ENCODE measurements at regions not wholly inside any gene's neighbourhood (a gene's known extent, or its start where the extent isn't known, plus 50 kb on each side); places are given as distances from the start of the nearest gene placed in this dataset.

- Mint-ChIP-seq H3K27me3 (peaks cover 4% of the 10 kb centered on the region), H3K4me1 (ENCODE audit: low read depth) (peaks cover 10% of the 10 kb centered on the region), H3K4me3 (ENCODE audit: low read depth) (no peak overlapping the region), H3K36me3 (ENCODE audit: insufficient read depth) (no peaks in the 10 kb centered on the region), H3K27ac (no peak overlapping the region), H3K9me3 (ENCODE audit: low read depth) (no peaks in the 10 kb centered on the region)
- TF ChIP-seq CTCF (IDR thresholded peaks at IDR 0.05; ENCODE audit: unreplicated experiment) = no peak
- no peak for DNase-seq (ENCODE audit: low spot score, unreplicated experiment)
Measured at GRCh38 chr2:144239726-144240125, 280.2 kb downstream of the ZEB2 start.

DNA sequence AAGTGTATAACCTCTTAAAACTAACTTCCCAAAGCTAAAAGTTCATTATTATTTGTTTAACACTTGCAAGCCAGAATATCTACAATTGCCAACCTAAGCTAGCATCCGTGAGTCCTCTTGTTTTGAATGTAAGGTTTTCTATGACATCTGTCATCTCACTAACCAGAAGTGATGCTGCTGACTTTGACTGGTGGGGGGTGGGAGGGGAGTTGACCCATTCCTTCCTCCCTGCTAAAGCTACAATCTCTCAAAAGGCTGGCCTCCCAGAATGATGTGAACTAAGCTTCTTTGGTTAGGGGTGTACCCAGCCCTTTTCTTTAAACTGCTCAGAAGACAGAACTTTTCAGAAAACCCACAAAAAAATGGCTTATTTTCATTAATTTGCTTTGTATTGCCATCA is 280.6 kb downstream of the ZEB2 start:
- no peaks in the 10 kb centered on the region for H3K9me3 Mint-ChIP-seq (ENCODE audit: low read depth)
- H3K27ac Mint-ChIP-seq = no peak overlapping the region
- H3K36me3 Mint-ChIP-seq (ENCODE audit: insufficient read depth) = no peaks in the 10 kb centered on the region
- peaks cover 4% of the 10 kb centered on the region for H3K27me3 Mint-ChIP-seq
- H3K4me1 Mint-ChIP-seq (ENCODE audit: low read depth) = peaks cover 10% of the 10 kb centered on the region
- H3K4me3 Mint-ChIP-seq (ENCODE audit: low read depth) = no peak overlapping the region
- DNase-seq (ENCODE audit: low spot score, unreplicated experiment) = no peak
- no peak for TF ChIP-seq CTCF (IDR thresholded peaks at IDR 0.05; ENCODE audit: unreplicated experiment)

DNA sequence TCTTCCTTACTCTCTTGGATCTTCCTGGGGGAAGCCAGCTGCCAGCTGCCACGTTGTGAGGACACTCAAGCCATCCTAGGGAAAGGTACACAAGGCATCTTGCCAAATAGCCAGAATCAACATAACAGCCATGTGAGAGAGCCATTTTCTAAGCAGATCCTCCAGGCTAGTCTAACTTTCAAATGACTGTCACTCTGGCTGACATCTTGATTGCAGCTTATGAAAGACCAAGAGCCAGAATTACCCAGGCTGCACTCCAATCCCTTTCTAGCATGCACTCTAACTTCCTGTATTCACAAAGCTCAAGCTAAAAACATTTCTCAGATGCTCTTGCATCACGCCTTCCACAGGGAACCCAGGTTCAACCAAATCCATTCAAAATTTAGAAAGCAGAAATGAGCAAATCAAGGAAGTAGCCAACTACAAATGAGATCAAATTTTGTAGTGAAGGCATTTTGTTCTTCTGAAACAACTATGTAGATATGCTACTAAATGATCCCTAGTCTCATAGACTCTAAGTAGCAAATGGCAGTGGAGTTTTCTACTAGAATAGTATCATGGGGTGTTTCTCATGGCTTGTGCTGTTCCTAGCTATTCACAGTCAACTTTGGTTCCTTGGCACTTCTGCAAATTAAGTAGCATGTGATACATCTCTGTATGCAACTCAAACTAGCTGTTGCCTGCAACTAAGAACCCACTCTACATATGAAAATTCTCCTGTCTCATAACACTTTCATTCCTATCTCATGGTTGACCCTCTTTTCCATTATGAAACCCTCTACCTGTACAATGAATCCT is 281.9 kb downstream of the ZEB2 start:
- no peak overlapping the region for H3K27ac Mint-ChIP-seq
- no peak for TF ChIP-seq CTCF (IDR thresholded peaks at IDR 0.05; ENCODE audit: unreplicated experiment)
- peaks cover 4% of the 10 kb centered on the region for H3K27me3 Mint-ChIP-seq

GRCh38 chr2:144237108-144237507 is 282.8 kb downstream of the ZEB2 start:
- TF ChIP-seq CTCF (IDR thresholded peaks at IDR 0.05; ENCODE audit: unreplicated experiment) = no peak
- Mint-ChIP-seq H3K36me3 (ENCODE audit: insufficient read depth) (no peaks in the 10 kb centered on the region), H3K4me1 (ENCODE audit: low read depth) (peaks cover 10% of the 10 kb centered on the region), H3K9me3 (ENCODE audit: low read depth) (no peaks in the 10 kb centered on the region), H3K27me3 (peaks cover 4% of the 10 kb centered on the region), H3K4me3 (ENCODE audit: low read depth) (no peak overlapping the region), H3K27ac (no peak overlapping the region)
- no peak for DNase-seq (ENCODE audit: low spot score, unreplicated experiment)

More for the DNA sequence above, 281.9 kb downstream of the ZEB2 start:
- no peak for DNase-seq (ENCODE audit: low spot score, unreplicated experiment)
- Mint-ChIP-seq H3K9me3 (ENCODE audit: low read depth) (no peaks in the 10 kb centered on the region), H3K4me3 (ENCODE audit: low read depth) (no peak overlapping the region), H3K4me1 (ENCODE audit: low read depth) (peaks cover 10% of the 10 kb centered on the region), H3K36me3 (ENCODE audit: insufficient read depth) (no peaks in the 10 kb centered on the region)

- no peak for DNase-seq (ENCODE audit: low spot score, unreplicated experiment)
- peaks cover 4% of the 10 kb centered on the region for H3K27me3 Mint-ChIP-seq
- no peak overlapping the region for H3K4me3 Mint-ChIP-seq (ENCODE audit: low read depth)
- no peak for TF ChIP-seq CTCF (IDR thresholded peaks at IDR 0.05; ENCODE audit: unreplicated experiment)
- H3K27ac Mint-ChIP-seq = no peak overlapping the region
- no peaks in the 10 kb centered on the region for H3K4me1 Mint-ChIP-seq (ENCODE audit: low read depth)
- H3K36me3 Mint-ChIP-seq (ENCODE audit: insufficient read depth) = no peaks in the 10 kb centered on the region
- no peaks in the 10 kb centered on the region for H3K9me3 Mint-ChIP-seq (ENCODE audit: low read depth)
Measured at GRCh38 chr2:144235050-144235449, 284.9 kb downstream of the ZEB2 start.

Measured in progenitor cell of endocrine pancreas (in vitro differentiated cells).